ENCODE measurements at regions not wholly inside any gene's neighbourhood (a gene's known extent, or its start where the extent isn't known, plus 50 kb on each side); places are given as distances from the start of the nearest gene placed in this dataset.

- Histone ChIP-seq H3K4me3 (no peak overlapping the region), H3K36me3 (no peaks in the 10 kb centered on the region), H3K9me3 (no peaks in the 10 kb centered on the region), H3K4me1 (no peaks in the 10 kb centered on the region), H3K27ac (no peak overlapping the region), H3K27me3 (no peaks in the 10 kb centered on the region)
- 83 to 84% methylated on average over 6 of the region's 6 CpGs for WGBS, 2 donors
- TF ChIP-seq POLR2AphosphoS5 (IDR thresholded peaks at IDR 0.05), result no peak
- TF ChIP-seq, protein P1, sequence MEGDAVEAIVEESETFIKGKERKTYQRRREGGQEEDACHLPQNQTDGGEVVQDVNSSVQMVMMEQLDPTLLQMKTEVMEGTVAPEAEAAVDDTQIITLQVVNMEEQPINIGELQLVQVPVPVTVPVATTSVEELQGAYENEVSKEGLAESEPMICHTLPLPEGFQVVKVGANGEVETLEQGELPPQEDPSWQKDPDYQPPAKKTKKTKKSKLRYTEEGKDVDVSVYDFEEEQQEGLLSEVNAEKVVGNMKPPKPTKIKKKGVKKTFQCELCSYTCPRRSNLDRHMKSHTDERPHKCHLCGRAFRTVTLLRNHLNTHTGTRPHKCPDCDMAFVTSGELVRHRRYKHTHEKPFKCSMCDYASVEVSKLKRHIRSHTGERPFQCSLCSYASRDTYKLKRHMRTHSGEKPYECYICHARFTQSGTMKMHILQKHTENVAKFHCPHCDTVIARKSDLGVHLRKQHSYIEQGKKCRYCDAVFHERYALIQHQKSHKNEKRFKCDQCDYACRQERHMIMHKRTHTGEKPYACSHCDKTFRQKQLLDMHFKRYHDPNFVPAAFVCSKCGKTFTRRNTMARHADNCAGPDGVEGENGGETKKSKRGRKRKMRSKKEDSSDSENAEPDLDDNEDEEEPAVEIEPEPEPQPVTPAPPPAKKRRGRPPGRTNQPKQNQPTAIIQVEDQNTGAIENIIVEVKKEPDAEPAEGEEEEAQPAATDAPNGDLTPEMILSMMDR (IDR thresholded peaks at IDR 0.05), result no peak
- no peak for TF ChIP-seq POLR2A (IDR thresholded peaks at IDR 0.05)
- TF ChIP-seq EP300 (IDR thresholded peaks at IDR 0.05), result no peak
- DNase-seq (no peak), ATAC-seq (ENCODE audit: low FRiP score in 2 of 2) (no peak)
Measured at GRCh38 chr3:10723991-10724390, 92.0 kb upstream of the SLC6A11 start.

GRCh38 chr3:10725067-10725466 is 91.0 kb upstream of the SLC6A11 start:
- TF ChIP-seq POLR2A (IDR thresholded peaks at IDR 0.05) (no peak), EP300 (IDR thresholded peaks at IDR 0.05) (no peak), POLR2AphosphoS5 (IDR thresholded peaks at IDR 0.05) (no peak)
- TF ChIP-seq, protein P1 (IDR thresholded peaks at IDR 0.05), result no peak
- 33% methylated on average over 1 of the region's 1 CpG; no CpG with 5 or more reads in 1 of the 2 donors for WGBS, 2 donors
- ATAC-seq (ENCODE audit: low FRiP score in 2 of 2), result no peak
- H3K4me1 ChIP-seq, result no peaks in the 10 kb centered on the region
- no peak overlapping the region for H3K4me3 ChIP-seq
- H3K36me3 ChIP-seq, result no peaks in the 10 kb centered on the region
- no peak for DNase-seq
- no peaks in the 10 kb centered on the region for H3K27me3 ChIP-seq
- H3K27ac ChIP-seq, result no peak overlapping the region
- H3K9me3 ChIP-seq, result no peaks in the 10 kb centered on the region

DNA sequence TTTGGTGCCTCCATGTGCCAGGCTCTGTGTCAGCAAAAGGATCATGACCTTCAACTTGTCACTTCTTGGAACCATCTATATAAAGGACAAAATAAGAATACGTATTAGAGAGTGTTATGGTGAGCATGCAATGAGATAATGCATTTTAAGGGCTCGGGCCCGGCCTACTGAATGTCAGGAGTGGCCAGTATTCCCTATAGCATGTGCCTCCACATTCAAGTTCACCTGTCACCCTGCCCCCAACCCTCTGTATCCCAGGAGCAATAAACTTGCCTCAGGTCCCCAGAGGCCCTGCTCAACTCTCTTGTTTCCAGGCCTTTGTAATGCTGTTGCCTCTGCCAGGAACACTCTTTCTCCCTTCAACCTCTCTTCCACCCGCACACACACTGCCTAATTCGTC is 90.2 kb upstream of the SLC6A11 start:
- no peaks in the 10 kb centered on the region for H3K27me3 ChIP-seq
- no peak overlapping the region for H3K4me3 ChIP-seq
- H3K36me3 ChIP-seq, result no peaks in the 10 kb centered on the region
- WGBS, 2 donors, result 81 to 82% methylated on average over 5 of the region's 5 CpGs
- no peak overlapping the region for H3K27ac ChIP-seq
- H3K4me1 ChIP-seq, result no peaks in the 10 kb centered on the region
- TF ChIP-seq, protein P1 (IDR thresholded peaks at IDR 0.05), result no peak
- no peak for TF ChIP-seq POLR2AphosphoS5 (IDR thresholded peaks at IDR 0.05)
- no peak for TF ChIP-seq EP300 (IDR thresholded peaks at IDR 0.05)
- no peak for TF ChIP-seq POLR2A (IDR thresholded peaks at IDR 0.05)
- no peaks in the 10 kb centered on the region for H3K9me3 ChIP-seq
- DNase-seq, result no peak
- ATAC-seq (ENCODE audit: low FRiP score in 2 of 2), result no peak

DNA sequence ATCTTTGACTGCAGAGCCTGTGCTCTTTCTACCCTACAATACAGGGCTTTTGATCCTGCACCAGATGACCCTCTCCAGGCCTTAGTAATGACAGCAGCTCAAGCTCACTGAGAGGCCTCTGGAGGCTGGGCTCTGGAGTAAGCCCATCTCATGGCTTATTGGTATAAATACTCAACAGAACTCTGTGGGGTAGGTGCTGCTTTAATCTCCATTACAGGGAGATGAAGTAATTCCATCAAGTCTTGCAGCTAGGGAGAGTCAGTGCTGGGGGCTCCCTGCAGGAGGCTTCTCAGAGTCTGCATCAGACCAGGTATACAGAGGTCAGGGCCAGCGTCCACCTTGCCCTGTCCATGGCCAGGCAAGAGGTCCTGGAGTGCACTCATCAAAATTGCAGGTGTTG is 89.2 kb upstream of the SLC6A11 start:
- Histone ChIP-seq H3K4me1 (no peaks in the 10 kb centered on the region), H3K4me3 (no peak overlapping the region), H3K36me3 (no peaks in the 10 kb centered on the region), H3K27me3 (no peaks in the 10 kb centered on the region), H3K27ac (no peak overlapping the region), H3K9me3 (no peaks in the 10 kb centered on the region)
- DNase-seq (no peak), ATAC-seq (ENCODE audit: low FRiP score in 2 of 2) (no peak)
- TF ChIP-seq EP300 (IDR thresholded peaks at IDR 0.05) (no peak), POLR2AphosphoS5 (IDR thresholded peaks at IDR 0.05) (no peak), POLR2A (IDR thresholded peaks at IDR 0.05) (no peak)
- TF ChIP-seq, protein P1 (IDR thresholded peaks at IDR 0.05), result no peak
- 60 to 63% methylated on average over 1 of the region's 1 CpG for WGBS, 2 donors

DNA sequence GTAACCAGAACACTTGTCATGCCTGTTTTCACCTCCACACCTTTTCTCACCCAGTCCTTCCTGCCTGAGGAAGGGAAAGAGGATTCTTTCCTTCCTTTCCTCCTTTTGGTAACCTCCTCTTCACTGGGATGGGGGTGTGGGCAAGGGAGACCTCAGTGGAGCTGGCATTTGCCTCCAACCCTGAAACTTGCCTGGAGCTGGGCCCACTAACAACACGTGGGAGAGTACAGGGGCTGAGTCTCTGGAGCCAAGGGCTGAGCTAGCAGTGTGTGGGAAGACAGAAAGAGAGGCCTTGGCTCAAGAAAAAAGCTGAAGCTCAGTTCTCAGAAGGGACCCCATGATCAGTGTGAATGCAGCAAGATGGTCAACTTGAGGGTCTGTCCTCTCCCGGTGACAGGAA is 86.6 kb upstream of the SLC6A11 start:
- no peak for TF ChIP-seq POLR2A (IDR thresholded peaks at IDR 0.05)
- no peak overlapping the region for H3K27ac ChIP-seq
- DNase-seq (no peak), ATAC-seq (ENCODE audit: low FRiP score in 2 of 2) (no peak)
- peaks cover 7 to 22% (median 15%) of the 10 kb centered on the region in 4 donors for H3K9me3 ChIP-seq
- WGBS, 2 donors, result 64 to 71% methylated on average over 2 of the region's 2 CpGs
- no peaks in the 10 kb centered on the region for H3K36me3 ChIP-seq
- no peak overlapping the region for H3K4me3 ChIP-seq
- H3K27me3 ChIP-seq, result no peaks in the 10 kb centered on the region
- no peaks in the 10 kb centered on the region for H3K4me1 ChIP-seq
